ENCODE measurements at regions not wholly inside any gene's neighbourhood (a gene's known extent, or its start where the extent isn't known, plus 50 kb on each side); places are given as distances from the start of the nearest gene placed in this dataset.

DNA sequence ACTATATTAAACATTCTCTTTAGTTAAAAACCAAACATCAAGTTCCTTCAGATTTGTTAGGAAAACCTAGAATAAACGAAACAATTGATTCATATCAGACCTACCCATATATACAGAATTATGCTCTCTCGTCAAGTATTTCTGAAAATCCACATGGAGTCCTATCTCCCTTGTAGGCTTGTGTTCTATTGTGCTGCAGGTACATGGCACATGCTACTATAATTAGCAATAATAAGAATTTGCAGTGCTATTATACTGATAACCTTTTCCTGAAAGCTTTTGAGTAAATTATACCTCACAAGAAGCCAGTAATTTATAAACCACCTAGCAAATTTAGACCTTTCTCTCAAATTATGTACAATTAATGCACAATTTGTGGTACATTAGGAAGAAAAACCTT, 158.6 kb upstream of the STK17B start:
- H3K4me1 ChIP-seq (ENCODE audit: control insufficient read depth, extremely low read depth, insufficient read depth, low read length), result peaks cover 5% of the 10 kb centered on the region
- no peak overlapping the region for H3K9ac ChIP-seq (ENCODE audit: insufficient read depth, low read length)
- no peaks in the 10 kb centered on the region for H3K36me3 ChIP-seq (ENCODE audit: control insufficient read depth, insufficient read depth, low read length)
- H3K9me3 ChIP-seq (ENCODE audit: control insufficient read depth, insufficient read depth, low read depth, low read length), result no peaks in the 10 kb centered on the region
- no peaks in the 10 kb centered on the region for H3K27me3 ChIP-seq (ENCODE audit: control insufficient read depth, insufficient read depth, low read length)
- no peak for DNase-seq (ENCODE audit: low read depth in 2 of 2)
- H3K27ac ChIP-seq (ENCODE audit: insufficient read depth, low read length), result no peak overlapping the region
- no peaks in the 10 kb centered on the region for H4K20me1 ChIP-seq (ENCODE audit: control insufficient read depth, extremely low read depth, insufficient read depth, low read length)
- TF ChIP-seq, protein P1, sequence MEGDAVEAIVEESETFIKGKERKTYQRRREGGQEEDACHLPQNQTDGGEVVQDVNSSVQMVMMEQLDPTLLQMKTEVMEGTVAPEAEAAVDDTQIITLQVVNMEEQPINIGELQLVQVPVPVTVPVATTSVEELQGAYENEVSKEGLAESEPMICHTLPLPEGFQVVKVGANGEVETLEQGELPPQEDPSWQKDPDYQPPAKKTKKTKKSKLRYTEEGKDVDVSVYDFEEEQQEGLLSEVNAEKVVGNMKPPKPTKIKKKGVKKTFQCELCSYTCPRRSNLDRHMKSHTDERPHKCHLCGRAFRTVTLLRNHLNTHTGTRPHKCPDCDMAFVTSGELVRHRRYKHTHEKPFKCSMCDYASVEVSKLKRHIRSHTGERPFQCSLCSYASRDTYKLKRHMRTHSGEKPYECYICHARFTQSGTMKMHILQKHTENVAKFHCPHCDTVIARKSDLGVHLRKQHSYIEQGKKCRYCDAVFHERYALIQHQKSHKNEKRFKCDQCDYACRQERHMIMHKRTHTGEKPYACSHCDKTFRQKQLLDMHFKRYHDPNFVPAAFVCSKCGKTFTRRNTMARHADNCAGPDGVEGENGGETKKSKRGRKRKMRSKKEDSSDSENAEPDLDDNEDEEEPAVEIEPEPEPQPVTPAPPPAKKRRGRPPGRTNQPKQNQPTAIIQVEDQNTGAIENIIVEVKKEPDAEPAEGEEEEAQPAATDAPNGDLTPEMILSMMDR (conservative IDR thresholded peaks at IDR 0.05 in 1 of 2, IDR thresholded peaks at IDR 0.05 in 1 of 2; ENCODE audit: low read depth in 1 of 2, low read length in 2 of 2), result no peak
- TF ChIP-seq EZH2 (IDR thresholded peaks at IDR 0.05; ENCODE audit: low read length, missing control alignments), result no peak
- no peaks in the 10 kb centered on the region for H3K79me2 ChIP-seq (ENCODE audit: control insufficient read depth, insufficient read depth, low read length)
- H2AFZ ChIP-seq (ENCODE audit: low read length), result no peak overlapping the region
- H3K4me2 ChIP-seq (ENCODE audit: extremely low read depth, insufficient read depth, low read length), result no peak overlapping the region
- H3K4me3 ChIP-seq (replicated peaks in 1 of 4; ENCODE audit: control extremely low read depth in 1 of 4, insufficient read depth in 1 of 4, low read depth in 3 of 4, low read length in 4 of 4), result no peak overlapping the region

- H3K36me3 ChIP-seq (ENCODE audit: control insufficient read depth, insufficient read depth, low read length), result no peaks in the 10 kb centered on the region
- no peak overlapping the region for H2AFZ ChIP-seq (ENCODE audit: low read length)
- no peaks in the 10 kb centered on the region for H3K27me3 ChIP-seq (ENCODE audit: control insufficient read depth, insufficient read depth, low read length)
- no peaks in the 10 kb centered on the region for H3K9me3 ChIP-seq (ENCODE audit: control insufficient read depth, insufficient read depth, low read depth, low read length)
- H3K79me2 ChIP-seq (ENCODE audit: control insufficient read depth, insufficient read depth, low read length), result no peaks in the 10 kb centered on the region
- DNase-seq (ENCODE audit: low read depth in 2 of 2), result no peak
- no peak overlapping the region for H3K9ac ChIP-seq (ENCODE audit: insufficient read depth, low read length)
- H3K4me1 ChIP-seq (ENCODE audit: control insufficient read depth, extremely low read depth, insufficient read depth, low read length), result peaks cover 5% of the 10 kb centered on the region
- no peaks in the 10 kb centered on the region for H4K20me1 ChIP-seq (ENCODE audit: control insufficient read depth, extremely low read depth, insufficient read depth, low read length)
- H3K4me3 ChIP-seq (replicated peaks in 1 of 4; ENCODE audit: control extremely low read depth in 1 of 4, insufficient read depth in 1 of 4, low read depth in 3 of 4, low read length in 4 of 4), result no peak overlapping the region
- no peak overlapping the region for H3K27ac ChIP-seq (ENCODE audit: insufficient read depth, low read length)
- TF ChIP-seq EZH2 (IDR thresholded peaks at IDR 0.05; ENCODE audit: low read length, missing control alignments), result no peak
- TF ChIP-seq, protein P1 (conservative IDR thresholded peaks at IDR 0.05 in 1 of 2, IDR thresholded peaks at IDR 0.05 in 1 of 2; ENCODE audit: low read depth in 1 of 2, low read length in 2 of 2), result no peak
- H3K4me2 ChIP-seq (ENCODE audit: extremely low read depth, insufficient read depth, low read length), result no peak overlapping the region
Measured at GRCh38 chr2:196330645-196331044, 159.3 kb upstream of the STK17B start.

DNA sequence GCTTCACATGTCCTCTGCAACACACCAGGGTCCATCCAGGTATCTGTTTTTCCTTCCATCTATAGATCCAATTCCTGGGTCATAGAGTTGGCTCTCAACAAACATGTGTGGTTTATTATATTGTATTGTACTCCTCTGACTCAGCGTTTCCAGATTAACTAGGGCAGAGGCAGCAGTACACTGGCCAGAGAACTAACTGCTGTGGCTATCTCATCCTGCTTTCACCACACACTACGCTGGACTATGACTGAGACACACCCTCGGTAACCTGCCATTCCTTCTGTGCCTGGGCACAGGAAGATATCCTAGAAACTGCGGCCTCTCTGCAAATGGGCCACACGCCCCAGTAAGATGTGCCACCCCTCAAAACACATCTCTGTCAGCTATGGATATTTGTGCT, 159.8 kb upstream of the STK17B start:
- H3K36me3 ChIP-seq (ENCODE audit: control insufficient read depth, insufficient read depth, low read length), result no peaks in the 10 kb centered on the region
- H3K27me3 ChIP-seq (ENCODE audit: control insufficient read depth, insufficient read depth, low read length), result no peaks in the 10 kb centered on the region
- H3K27ac ChIP-seq (ENCODE audit: insufficient read depth, low read length), result no peak overlapping the region
- no peaks in the 10 kb centered on the region for H4K20me1 ChIP-seq (ENCODE audit: control insufficient read depth, extremely low read depth, insufficient read depth, low read length)
- H3K4me3 ChIP-seq (replicated peaks in 1 of 4; ENCODE audit: control extremely low read depth in 1 of 4, insufficient read depth in 1 of 4, low read depth in 3 of 4, low read length in 4 of 4), result no peak overlapping the region
- no peak overlapping the region for H3K9ac ChIP-seq (ENCODE audit: insufficient read depth, low read length)
- no peak for TF ChIP-seq EZH2 (IDR thresholded peaks at IDR 0.05; ENCODE audit: low read length, missing control alignments)
- TF ChIP-seq, protein P1 (conservative IDR thresholded peaks at IDR 0.05 in 1 of 2, IDR thresholded peaks at IDR 0.05 in 1 of 2; ENCODE audit: low read depth in 1 of 2, low read length in 2 of 2), result no peak
- no peaks in the 10 kb centered on the region for H3K9me3 ChIP-seq (ENCODE audit: control insufficient read depth, insufficient read depth, low read depth, low read length)
- no peaks in the 10 kb centered on the region for H3K79me2 ChIP-seq (ENCODE audit: control insufficient read depth, insufficient read depth, low read length)
- peaks cover 8% of the 10 kb centered on the region for H3K4me1 ChIP-seq (ENCODE audit: control insufficient read depth, extremely low read depth, insufficient read depth, low read length)
- peak; percentile 76 to 88 for DNase-seq (ENCODE audit: low read depth in 2 of 2)
- H2AFZ ChIP-seq (ENCODE audit: low read length), result no peak overlapping the region
- no peak overlapping the region for H3K4me2 ChIP-seq (ENCODE audit: extremely low read depth, insufficient read depth, low read length)
